ENCODE measurements at regions not wholly inside any gene's neighbourhood (a gene's known extent, or its start where the extent isn't known, plus 50 kb on each side); places are given as distances from the start of the nearest gene placed in this dataset.
"Not testable (repeated sequence)": the region's sequence is repeated elsewhere in the genome, so short reads cannot be mapped to it uniquely, and the experiment has no call there.

DNA sequence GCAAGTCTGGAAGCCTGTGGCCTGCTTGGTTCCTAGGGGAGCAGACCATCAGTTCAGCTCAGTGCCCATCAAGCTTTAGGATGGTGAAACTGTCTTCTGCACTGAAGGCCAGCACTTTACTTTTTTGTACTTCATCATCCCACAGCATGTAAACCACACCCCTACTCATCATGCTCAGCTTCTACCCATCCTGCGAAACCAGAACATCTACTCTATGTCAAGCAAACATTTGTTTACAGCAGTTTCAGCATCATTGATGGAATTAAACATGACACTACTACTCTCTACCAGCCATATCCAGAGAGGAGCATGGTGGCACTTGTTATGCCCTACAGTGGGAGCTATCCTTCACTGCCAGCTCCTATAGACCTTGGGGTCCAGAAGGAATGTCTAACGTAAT, 306.6 kb downstream of the SOX2 start:
- TF ChIP-seq POLR2A (IDR thresholded peaks at IDR 0.05): no peak
- no peak for TF ChIP-seq POLR2AphosphoS5 (IDR thresholded peaks at IDR 0.05; ENCODE audit: insufficient read depth in 1 of 2, low read depth in 1 of 2)
- TF ChIP-seq, protein P1, sequence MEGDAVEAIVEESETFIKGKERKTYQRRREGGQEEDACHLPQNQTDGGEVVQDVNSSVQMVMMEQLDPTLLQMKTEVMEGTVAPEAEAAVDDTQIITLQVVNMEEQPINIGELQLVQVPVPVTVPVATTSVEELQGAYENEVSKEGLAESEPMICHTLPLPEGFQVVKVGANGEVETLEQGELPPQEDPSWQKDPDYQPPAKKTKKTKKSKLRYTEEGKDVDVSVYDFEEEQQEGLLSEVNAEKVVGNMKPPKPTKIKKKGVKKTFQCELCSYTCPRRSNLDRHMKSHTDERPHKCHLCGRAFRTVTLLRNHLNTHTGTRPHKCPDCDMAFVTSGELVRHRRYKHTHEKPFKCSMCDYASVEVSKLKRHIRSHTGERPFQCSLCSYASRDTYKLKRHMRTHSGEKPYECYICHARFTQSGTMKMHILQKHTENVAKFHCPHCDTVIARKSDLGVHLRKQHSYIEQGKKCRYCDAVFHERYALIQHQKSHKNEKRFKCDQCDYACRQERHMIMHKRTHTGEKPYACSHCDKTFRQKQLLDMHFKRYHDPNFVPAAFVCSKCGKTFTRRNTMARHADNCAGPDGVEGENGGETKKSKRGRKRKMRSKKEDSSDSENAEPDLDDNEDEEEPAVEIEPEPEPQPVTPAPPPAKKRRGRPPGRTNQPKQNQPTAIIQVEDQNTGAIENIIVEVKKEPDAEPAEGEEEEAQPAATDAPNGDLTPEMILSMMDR (IDR thresholded peaks at IDR 0.05): no peak
- DNase-seq (ENCODE audit: extremely low spot score in 2 of 2): no peak
- no peaks in the 10 kb centered on the region for H3K9me3 ChIP-seq
- intact Hi-C loops (cut with DNase I): no loop called here
- no peak overlapping the region for H3K4me3 ChIP-seq
- H3K36me3 ChIP-seq: no peaks in the 10 kb centered on the region
- no peaks in the 10 kb centered on the region for H3K4me1 ChIP-seq
- H3K27ac ChIP-seq: no peak overlapping the region
- H3K27me3 ChIP-seq: no peaks in the 10 kb centered on the region

DNA sequence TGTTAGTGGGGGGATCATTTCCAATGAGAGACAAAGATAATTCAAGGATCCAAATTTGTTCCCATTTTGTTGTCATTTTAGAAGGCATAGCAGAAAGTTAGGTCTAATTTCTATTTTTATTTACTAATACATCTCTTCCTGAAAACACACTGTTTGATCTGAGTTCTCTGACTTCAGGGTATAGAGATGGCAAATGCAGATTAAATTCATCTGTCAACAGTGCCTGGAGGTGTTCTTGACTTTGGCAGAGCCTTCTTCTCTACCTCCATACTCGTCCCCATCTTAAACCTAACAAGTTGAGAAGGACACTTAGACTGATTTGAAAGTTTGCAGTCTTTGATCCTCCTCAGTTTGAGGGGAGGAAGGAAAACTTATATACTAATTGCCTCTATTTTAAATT, 308.2 kb downstream of the SOX2 start:
- Histone ChIP-seq H3K27ac (no peak overlapping the region), H3K4me1 (no peaks in the 10 kb centered on the region), H3K9me3 (no peaks in the 10 kb centered on the region), H3K27me3 (no peaks in the 10 kb centered on the region), H3K4me3 (no peak overlapping the region), H3K36me3 (no peaks in the 10 kb centered on the region)
- TF ChIP-seq POLR2A (IDR thresholded peaks at IDR 0.05): no peak
- TF ChIP-seq, protein P1 (IDR thresholded peaks at IDR 0.05): no peak
- no peak for TF ChIP-seq POLR2AphosphoS5 (IDR thresholded peaks at IDR 0.05; ENCODE audit: insufficient read depth in 1 of 2, low read depth in 1 of 2)
- no peak for DNase-seq (ENCODE audit: extremely low spot score in 2 of 2)
- intact Hi-C loops (cut with DNase I): no loop called here

DNA sequence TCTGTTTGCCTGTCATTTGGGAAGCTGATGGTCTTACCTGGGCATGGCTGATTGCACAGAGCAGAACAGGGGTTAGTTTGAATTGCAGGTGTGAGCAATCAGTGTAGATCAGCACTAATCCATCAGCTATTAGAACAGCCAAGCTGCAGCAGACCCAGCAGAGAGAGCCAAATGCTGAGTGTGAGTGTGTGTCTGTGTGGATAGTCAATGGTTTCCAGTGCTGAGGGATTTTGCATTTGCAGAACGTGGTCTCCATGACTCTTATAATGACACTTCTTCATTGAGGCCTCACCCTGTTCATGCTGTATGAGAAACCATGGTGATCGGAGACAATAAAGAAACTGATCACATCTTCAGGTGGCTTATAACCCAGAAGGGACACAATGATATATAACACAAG, 312.1 kb downstream of the SOX2 start:
- intact Hi-C loops (cut with DNase I): no loop called here
- H3K36me3 ChIP-seq: no peaks in the 10 kb centered on the region
- H3K9me3 ChIP-seq: no peaks in the 10 kb centered on the region
- DNase-seq (ENCODE audit: extremely low spot score in 2 of 2): no peak
- no peak for TF ChIP-seq POLR2AphosphoS5 (IDR thresholded peaks at IDR 0.05; ENCODE audit: insufficient read depth in 1 of 2, low read depth in 1 of 2)
- TF ChIP-seq, protein P1 (IDR thresholded peaks at IDR 0.05): no peak
- TF ChIP-seq POLR2A (IDR thresholded peaks at IDR 0.05): no peak
- H3K27me3 ChIP-seq: no peaks in the 10 kb centered on the region
- no peak overlapping the region for H3K4me3 ChIP-seq
- no peaks in the 10 kb centered on the region for H3K4me1 ChIP-seq
- H3K27ac ChIP-seq: no peak overlapping the region

DNA sequence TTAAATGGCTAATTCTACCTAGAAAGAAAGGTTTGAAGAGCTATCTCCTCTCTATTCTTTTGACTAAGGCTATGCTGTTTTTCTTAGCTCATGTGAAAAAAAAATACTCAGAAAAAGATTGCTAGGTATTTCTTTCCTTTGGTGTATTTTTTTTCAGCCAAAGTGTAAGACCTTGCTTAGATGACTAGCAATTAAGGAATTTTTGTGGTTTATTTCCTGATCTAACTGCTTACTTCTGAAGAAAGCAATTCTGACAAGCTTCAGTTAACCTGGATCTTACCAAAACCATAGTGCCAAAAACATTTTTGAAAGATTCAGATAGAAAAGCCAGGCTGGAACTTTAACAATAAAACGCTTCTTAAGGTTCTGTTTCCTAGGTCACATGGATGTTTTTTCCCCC, 315.6 kb downstream of the SOX2 start:
- Histone ChIP-seq H3K36me3 (no peaks in the 10 kb centered on the region), H3K4me3 (no peak overlapping the region), H3K4me1 (no peaks in the 10 kb centered on the region), H3K27me3 (no peaks in the 10 kb centered on the region), H3K9me3 (no peaks in the 10 kb centered on the region), H3K27ac (no peak overlapping the region)
- no peak for TF ChIP-seq POLR2A (IDR thresholded peaks at IDR 0.05)
- TF ChIP-seq, protein P1 (IDR thresholded peaks at IDR 0.05): no peak
- no peak for TF ChIP-seq POLR2AphosphoS5 (IDR thresholded peaks at IDR 0.05; ENCODE audit: insufficient read depth in 1 of 2, low read depth in 1 of 2)
- DNase-seq (ENCODE audit: extremely low spot score in 2 of 2): no peak
- intact Hi-C loops (cut with DNase I): no loop called here

DNA sequence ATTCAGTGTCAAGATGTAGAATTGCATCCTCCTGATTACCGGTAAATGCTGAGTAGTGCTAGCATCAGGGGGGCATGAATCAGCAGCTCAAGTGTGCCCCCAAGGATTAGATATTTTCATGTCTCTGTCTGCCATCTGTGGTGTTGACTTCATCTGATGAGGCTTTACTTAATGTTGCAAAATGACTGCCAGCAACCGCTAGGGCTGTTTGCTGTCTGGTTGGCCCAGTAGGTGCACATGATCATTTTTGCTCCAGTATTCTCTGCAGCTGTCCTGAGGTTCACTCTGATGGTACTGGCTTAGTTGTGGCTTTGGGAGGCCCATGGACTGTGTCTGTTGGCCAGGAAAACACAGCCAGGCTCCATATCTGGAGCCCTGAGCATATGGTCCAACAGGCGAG, 316.4 kb downstream of the SOX2 start:
- no peaks in the 10 kb centered on the region for H3K4me1 ChIP-seq
- no peak for DNase-seq (ENCODE audit: extremely low spot score in 2 of 2)
- TF ChIP-seq, protein P1 (IDR thresholded peaks at IDR 0.05): no peak
- TF ChIP-seq POLR2AphosphoS5 (IDR thresholded peaks at IDR 0.05; ENCODE audit: insufficient read depth in 1 of 2, low read depth in 1 of 2) (no peak), POLR2A (IDR thresholded peaks at IDR 0.05) (no peak)
- H3K4me3 ChIP-seq: no peak overlapping the region
- intact Hi-C loops (cut with DNase I): no loop called here
- no peaks in the 10 kb centered on the region for H3K27me3 ChIP-seq
- H3K27ac ChIP-seq: no peak overlapping the region
- no peaks in the 10 kb centered on the region for H3K9me3 ChIP-seq
- no peaks in the 10 kb centered on the region for H3K36me3 ChIP-seq

DNA sequence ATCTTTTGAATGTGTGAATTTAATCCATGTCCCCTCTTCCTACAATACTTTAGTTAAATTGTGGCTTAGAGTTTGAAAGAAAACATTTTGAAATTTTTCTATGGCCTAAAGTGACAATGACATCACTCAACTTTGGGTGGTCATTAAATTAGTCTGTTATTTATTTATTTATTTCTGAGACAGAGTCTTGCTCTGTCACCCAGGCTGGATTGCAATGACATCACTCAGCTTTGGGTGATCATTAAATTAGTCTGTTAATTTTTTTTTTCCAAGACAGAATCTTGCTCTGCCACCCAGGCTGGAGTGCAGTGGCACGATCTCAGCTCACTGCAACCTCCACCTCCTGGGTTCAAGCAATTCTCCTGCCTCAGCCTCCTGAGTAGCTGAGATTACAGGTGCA, 322.5 kb downstream of the SOX2 start:
- intact Hi-C loops (cut with DNase I); DNase-seq (ENCODE audit: extremely low spot score in 2 of 2): not testable (repeated sequence)

More for the DNA sequence above, 322.5 kb downstream of the SOX2 start:
- H3K4me3 ChIP-seq, H3K27ac ChIP-seq, H3K9me3 ChIP-seq, H3K36me3 ChIP-seq, H3K4me1 ChIP-seq, H3K27me3 ChIP-seq: not testable (repeated sequence)

Data from vagina (tissue), 2 donors.